ENCODE measurements at regions not wholly inside any gene's neighbourhood (a gene's known extent, or its start where the extent isn't known, plus 50 kb on each side); places are given as distances from the start of the nearest gene placed in this dataset.

DNA sequence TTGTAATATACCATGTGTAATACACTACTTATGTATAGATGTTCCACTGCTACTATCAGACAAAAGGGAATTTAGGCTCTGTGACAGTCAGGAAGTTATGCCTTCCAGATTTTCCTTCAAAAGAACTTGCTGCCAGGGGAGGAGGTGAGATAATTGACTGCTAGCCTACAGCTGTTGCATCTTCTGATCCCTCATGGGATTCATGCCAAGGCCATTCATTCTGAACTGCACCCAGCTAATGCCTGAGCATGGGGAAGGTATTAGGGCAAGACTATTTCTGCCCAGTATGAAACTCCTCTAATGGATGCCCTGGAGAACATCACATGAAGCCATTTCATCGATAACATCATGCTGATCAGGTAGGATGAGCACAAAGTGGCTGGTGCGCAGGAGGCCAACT, 746.5 kb upstream of the ZNF608 start:
- Histone ChIP-seq H3K4me3 (no peak overlapping the region), H3K27me3 (no peaks in the 10 kb centered on the region), H3K27ac (no peak overlapping the region), H3K36me3 (no peaks in the 10 kb centered on the region), H3K4me1 (peaks cover 0 to 2% (median 0%) of the 10 kb centered on the region in 4 donors), H3K9me3 (no peaks in the 10 kb centered on the region)
- no peak for TF ChIP-seq EP300 (IDR thresholded peaks at IDR 0.05)
- DNase-seq (ENCODE audit: low spot score in 2 of 2) = no peak
- 95 to 100% methylated on average over 2 of the region's 2 CpGs for WGBS, 2 donors

DNA sequence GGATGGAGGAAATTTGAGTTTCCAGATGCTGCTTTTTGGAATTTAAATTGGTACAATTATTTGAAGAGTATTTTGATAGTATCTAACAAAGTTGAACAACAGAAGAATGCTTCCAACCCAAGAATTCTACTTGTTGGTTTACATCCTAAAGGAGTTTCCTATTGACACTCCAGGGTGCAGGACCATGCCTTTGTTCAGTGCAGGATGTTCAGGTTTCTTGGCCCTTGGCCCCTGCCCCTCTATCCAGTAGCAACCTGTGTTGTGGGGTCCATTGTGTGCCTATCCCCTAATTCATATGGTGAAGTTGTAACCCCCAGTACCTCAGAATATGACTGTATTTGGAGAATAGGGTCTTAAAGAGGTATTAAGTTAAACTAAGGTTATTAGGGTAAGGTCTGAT, 750.0 kb upstream of the ZNF608 start:
- TF ChIP-seq CTCF (IDR thresholded peaks at IDR 0.05) (no peak), POLR2A (IDR thresholded peaks at IDR 0.05) (no peak)
- no peak for DNase-seq (ENCODE audit: low spot score in 2 of 2)
- Histone ChIP-seq H3K4me1 (peaks cover 0 to 7% (median 0%) of the 10 kb centered on the region in 4 donors), H3K36me3 (no peaks in the 10 kb centered on the region), H3K27ac (no peak overlapping the region), H3K4me3 (no peak overlapping the region), H3K9me3 (no peaks in the 10 kb centered on the region), H3K27me3 (no peaks in the 10 kb centered on the region)

DNA sequence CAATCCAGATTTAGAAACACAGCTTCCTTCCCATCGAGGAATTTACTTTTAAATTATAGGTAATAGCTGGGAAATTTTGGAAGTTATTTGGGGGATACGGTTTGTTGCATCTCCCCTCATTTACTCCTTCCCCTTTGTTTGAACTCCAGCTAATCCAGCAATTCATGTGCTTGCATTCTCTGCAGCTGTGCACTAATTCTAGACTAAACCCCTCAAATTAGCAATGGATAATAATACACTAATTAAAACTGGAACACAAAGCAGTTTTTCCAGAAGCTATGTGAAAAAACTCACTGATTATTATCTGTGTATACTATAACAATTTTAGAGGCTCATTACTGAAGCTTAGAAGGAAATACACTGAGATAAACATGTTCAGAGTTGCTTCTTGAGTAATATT, 751.2 kb upstream of the ZNF608 start:
- WGBS, 2 donors = 65 to 79% methylated on average over 2 of the region's 2 CpGs
- H3K9me3 ChIP-seq = no peaks in the 10 kb centered on the region
- no peak overlapping the region for H3K27ac ChIP-seq
- no peak for TF ChIP-seq POLR2A (IDR thresholded peaks at IDR 0.05)
- TF ChIP-seq CTCF (IDR thresholded peaks at IDR 0.05) = no peak
- TF ChIP-seq EP300 (IDR thresholded peaks at IDR 0.05) = no peak
- DNase-seq (ENCODE audit: low spot score in 2 of 2) = no peak
- peaks cover 0 to 5% (median 0%) of the 10 kb centered on the region in 4 donors for H3K4me1 ChIP-seq
- H3K27me3 ChIP-seq = no peaks in the 10 kb centered on the region
- no peak overlapping the region for H3K4me3 ChIP-seq
- no peaks in the 10 kb centered on the region for H3K36me3 ChIP-seq

GRCh38 chr5:125499636-125500332, 753.3 kb upstream of the ZNF608 start:
- TF ChIP-seq EP300 (IDR thresholded peaks at IDR 0.05) = no peak
- TF ChIP-seq CTCF (IDR thresholded peaks at IDR 0.05) = no peak
- no peak for TF ChIP-seq POLR2A (IDR thresholded peaks at IDR 0.05)
- Histone ChIP-seq H3K27me3 (no peaks in the 10 kb centered on the region), H3K27ac (no peak overlapping the region), H3K36me3 (no peaks in the 10 kb centered on the region), H3K9me3 (no peaks in the 10 kb centered on the region), H3K4me3 (no peak overlapping the region), H3K4me1 (peaks cover 0 to 5% (median 0%) of the 10 kb centered on the region in 4 donors)
- DNase-seq (ENCODE audit: low spot score in 2 of 2) = no peak
- WGBS, 2 donors = 35 to 40% methylated on average over 2 of the region's 2 CpGs

DNA sequence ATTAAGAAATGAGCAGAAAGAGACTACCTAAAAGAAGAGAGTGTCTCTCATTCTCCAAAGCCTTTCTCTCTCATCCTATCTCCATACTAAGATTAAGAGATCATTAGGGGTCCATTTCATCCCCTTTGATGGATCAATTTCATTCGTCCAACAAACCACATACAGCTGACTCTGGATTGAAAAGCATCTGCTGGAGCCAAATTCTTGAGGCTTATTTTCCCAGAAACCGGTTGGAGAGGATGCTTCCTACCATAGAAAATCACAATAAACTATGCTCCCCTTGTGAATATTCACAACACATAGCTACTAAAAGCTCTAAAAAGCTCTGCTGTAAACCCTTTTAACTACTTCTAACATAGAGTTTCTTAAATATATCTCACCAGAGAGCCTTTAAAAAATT, 755.0 kb upstream of the ZNF608 start:
- Histone ChIP-seq H3K36me3 (no peaks in the 10 kb centered on the region), H3K4me3 (no peak overlapping the region), H3K4me1 (peaks cover 0 to 5% (median 0%) of the 10 kb centered on the region in 4 donors), H3K9me3 (no peaks in the 10 kb centered on the region), H3K27ac (no peak overlapping the region), H3K27me3 (no peaks in the 10 kb centered on the region)
- no peak for TF ChIP-seq CTCF (IDR thresholded peaks at IDR 0.05)
- TF ChIP-seq POLR2A (IDR thresholded peaks at IDR 0.05) = no peak
- no peak for TF ChIP-seq EP300 (IDR thresholded peaks at IDR 0.05)
- no peak for DNase-seq (ENCODE audit: low spot score in 2 of 2)
- 28 to 33% methylated on average over 2 of the region's 2 CpGs for WGBS, 2 donors

DNA sequence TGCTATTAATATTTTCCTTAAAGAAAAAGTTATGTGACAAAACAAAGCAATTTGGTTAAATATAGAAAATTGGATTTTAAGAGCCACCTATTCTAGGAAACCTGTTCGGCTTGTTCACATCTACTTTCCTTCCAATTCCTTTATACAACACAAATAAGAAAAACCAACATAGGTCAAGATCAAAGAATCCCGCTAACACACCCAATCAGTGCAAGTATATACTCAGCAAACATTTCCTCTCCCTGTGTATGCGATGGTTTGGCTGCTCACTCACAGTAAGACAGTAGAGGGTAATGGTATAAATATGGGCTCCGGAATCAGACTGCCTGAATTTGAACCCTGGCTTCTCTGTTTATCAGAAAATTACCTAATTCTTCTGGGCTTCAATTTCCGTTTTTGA, 757.5 kb upstream of the ZNF608 start:
- DNase-seq (ENCODE audit: low spot score in 2 of 2) = no peak
- TF ChIP-seq EP300 (IDR thresholded peaks at IDR 0.05) (no peak), CTCF (IDR thresholded peaks at IDR 0.05) (no peak), POLR2A (IDR thresholded peaks at IDR 0.05) (no peak)
- peaks cover 0 to 5% (median 0%) of the 10 kb centered on the region in 4 donors for H3K4me1 ChIP-seq
- no peaks in the 10 kb centered on the region for H3K27me3 ChIP-seq
- H3K36me3 ChIP-seq = no peaks in the 10 kb centered on the region
- no peaks in the 10 kb centered on the region for H3K9me3 ChIP-seq
- H3K4me3 ChIP-seq = no peak overlapping the region
- 94 to 98% methylated on average over 5 of the region's 5 CpGs for WGBS, 2 donors
- no peak overlapping the region for H3K27ac ChIP-seq

All from tibial nerve (tissue), 4 donors.